Right lobe of liver (tissue), 4 donors: ENCODE measurements at regions not wholly inside any gene's neighbourhood (a gene's known extent, or its start where the extent isn't known, plus 50 kb on each side); places are given as distances from the start of the nearest gene placed in this dataset.

Experiments
- POLR2A ChIP-seq: fragments of 450-650 bp; IDR thresholded peaks from one replicate; pipeline ENCODE4 v1.6.1; 2017; ENCODE audit warnings: antibody characterized with exemption, mild to moderate bottlenecking
- TF ChIP-seq, protein P1 (sequence below), 4 donors: fragments of 200-600 bp in 3 of 4; fragments of 450-650 bp in 1 of 4; IDR thresholded peaks; one replicate each; pipeline versions ENCODE4 v1.5.1 to v1.8.0; 2016 to 2022; ENCODE audit warnings: antibody characterized with exemption in 4 of 4, mild to moderate bottlenecking in 2 of 4
- donor health status: DM: no; HTN: no; CAD: no.
- donor health status: DM: no; HTN: no; CAD: no.
- donor health status: DM: no; HTN: yes; CAD: no.

DNA sequence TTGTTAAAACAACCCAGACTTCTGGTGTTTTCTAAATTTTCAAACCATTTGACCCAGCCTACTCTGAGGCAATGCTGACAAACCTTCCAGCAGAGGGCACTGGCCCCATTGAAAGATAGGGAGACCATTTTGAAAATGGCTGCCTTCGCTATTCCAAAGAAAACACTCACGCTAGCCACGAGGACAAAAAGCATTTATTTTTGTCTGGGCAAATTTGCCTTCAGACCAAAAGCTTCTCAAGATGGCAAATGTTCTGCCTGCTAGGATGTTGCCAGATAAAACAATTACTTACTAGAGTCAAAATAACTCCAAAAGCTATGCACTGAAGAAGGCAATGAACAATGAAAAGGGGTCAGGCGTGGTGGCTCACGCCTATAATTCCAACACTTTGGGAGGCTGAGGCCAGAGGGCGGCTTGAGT is 296.7 kb upstream of the IRX5 start:
- TF ChIP-seq, protein P1, sequence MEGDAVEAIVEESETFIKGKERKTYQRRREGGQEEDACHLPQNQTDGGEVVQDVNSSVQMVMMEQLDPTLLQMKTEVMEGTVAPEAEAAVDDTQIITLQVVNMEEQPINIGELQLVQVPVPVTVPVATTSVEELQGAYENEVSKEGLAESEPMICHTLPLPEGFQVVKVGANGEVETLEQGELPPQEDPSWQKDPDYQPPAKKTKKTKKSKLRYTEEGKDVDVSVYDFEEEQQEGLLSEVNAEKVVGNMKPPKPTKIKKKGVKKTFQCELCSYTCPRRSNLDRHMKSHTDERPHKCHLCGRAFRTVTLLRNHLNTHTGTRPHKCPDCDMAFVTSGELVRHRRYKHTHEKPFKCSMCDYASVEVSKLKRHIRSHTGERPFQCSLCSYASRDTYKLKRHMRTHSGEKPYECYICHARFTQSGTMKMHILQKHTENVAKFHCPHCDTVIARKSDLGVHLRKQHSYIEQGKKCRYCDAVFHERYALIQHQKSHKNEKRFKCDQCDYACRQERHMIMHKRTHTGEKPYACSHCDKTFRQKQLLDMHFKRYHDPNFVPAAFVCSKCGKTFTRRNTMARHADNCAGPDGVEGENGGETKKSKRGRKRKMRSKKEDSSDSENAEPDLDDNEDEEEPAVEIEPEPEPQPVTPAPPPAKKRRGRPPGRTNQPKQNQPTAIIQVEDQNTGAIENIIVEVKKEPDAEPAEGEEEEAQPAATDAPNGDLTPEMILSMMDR (IDR thresholded peaks at IDR 0.05) = peak; percentile 29 to 52 (median 47)
- TF ChIP-seq POLR2A = no peak
